ENCODE measurements at regions not wholly inside any gene's neighbourhood (a gene's known extent, or its start where the extent isn't known, plus 50 kb on each side); places are given as distances from the start of the nearest gene placed in this dataset.

DNA sequence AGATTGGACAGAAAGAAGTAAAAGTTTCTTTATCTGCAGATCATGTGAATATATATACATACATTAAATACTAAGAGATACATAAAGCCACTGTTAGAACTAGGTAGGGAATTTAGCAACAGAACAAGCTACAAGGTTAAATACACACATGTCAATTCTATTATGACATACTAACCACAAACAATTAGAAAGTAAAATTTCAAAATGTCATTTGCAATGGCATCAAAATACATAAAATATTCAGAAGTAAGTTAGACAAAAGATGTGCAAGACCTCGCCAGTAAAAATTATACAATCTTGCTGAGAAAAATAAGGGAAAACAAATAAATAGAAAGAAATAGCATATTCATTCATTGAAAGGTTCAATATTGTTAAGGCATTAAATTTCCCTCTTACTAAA, 200.0 kb upstream of the HES1 start:
- ChIA-PET CTCF (no interaction called here), POLR2A (ENCODE audit: low non-redundant PET) (no interaction called here)
- DNase-seq (ENCODE audit: low spot score) = no peak
- no peak overlapping the region for H3K27ac ChIP-seq
- TF ChIP-seq, protein P1, sequence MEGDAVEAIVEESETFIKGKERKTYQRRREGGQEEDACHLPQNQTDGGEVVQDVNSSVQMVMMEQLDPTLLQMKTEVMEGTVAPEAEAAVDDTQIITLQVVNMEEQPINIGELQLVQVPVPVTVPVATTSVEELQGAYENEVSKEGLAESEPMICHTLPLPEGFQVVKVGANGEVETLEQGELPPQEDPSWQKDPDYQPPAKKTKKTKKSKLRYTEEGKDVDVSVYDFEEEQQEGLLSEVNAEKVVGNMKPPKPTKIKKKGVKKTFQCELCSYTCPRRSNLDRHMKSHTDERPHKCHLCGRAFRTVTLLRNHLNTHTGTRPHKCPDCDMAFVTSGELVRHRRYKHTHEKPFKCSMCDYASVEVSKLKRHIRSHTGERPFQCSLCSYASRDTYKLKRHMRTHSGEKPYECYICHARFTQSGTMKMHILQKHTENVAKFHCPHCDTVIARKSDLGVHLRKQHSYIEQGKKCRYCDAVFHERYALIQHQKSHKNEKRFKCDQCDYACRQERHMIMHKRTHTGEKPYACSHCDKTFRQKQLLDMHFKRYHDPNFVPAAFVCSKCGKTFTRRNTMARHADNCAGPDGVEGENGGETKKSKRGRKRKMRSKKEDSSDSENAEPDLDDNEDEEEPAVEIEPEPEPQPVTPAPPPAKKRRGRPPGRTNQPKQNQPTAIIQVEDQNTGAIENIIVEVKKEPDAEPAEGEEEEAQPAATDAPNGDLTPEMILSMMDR (conservative IDR thresholded peaks at IDR 0.05; ENCODE audit: low read depth) = no peak

DNA sequence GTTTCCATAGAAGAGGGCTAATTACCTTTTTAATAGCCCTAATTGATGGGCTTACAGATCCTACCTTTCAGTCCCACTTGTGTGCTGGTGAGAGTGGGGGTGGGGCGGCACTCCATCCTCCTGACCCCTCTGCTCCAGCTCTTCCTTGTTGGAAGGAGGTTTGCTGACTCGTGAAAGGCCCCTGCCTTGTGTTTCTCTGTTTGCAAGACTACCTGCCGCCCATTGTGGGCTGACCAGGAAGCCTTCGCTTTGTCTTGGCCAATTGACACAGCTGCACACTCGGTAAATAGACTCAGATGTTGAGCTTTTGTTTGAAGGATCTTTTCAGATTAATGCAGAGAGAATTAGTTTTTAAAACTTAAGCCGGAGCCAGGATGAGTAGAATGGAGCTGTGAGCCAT, 197.3 kb upstream of the HES1 start:
- TF ChIP-seq, protein P1 (conservative IDR thresholded peaks at IDR 0.05; ENCODE audit: low read depth) = no peak
- ChIA-PET POLR2A (ENCODE audit: low non-redundant PET) (no interaction called here), CTCF (interaction anchor here (0.7 kb wide), 1 partner anchor 233 kb away, joined by 4 read pairs; no protein-coding TSS in a partner anchor)
- no peak overlapping the region for H3K27ac ChIP-seq
- no peak for DNase-seq (ENCODE audit: low spot score)

DNA sequence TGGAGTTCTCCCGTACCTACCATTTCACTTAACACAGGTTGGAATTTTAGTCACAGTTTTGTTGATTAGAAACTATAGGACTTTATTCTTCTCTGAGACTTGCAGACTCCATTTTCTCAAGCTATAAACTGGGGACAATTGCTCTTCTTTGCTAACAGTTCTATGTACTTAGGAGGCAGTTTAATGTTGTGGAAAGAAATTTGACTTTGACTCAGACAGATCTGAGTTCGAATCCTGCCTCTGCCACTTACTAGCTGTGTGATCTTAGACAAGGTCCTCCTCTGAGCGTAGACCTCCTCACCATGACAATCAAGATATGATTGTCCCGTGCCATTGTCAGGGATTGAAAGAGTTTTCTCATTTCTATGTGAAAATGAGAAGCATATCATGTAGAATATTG, 196.4 kb upstream of the HES1 start:
- ChIA-PET CTCF (interaction anchor here (0.6 kb wide), 1 partner anchor 404 kb away, joined by 3 read pairs; no protein-coding TSS in a partner anchor), POLR2A (ENCODE audit: low non-redundant PET) (no interaction called here)
- TF ChIP-seq, protein P1 (conservative IDR thresholded peaks at IDR 0.05; ENCODE audit: low read depth) = no peak
- no peak for DNase-seq (ENCODE audit: low spot score)
- no peak overlapping the region for H3K27ac ChIP-seq

DNA sequence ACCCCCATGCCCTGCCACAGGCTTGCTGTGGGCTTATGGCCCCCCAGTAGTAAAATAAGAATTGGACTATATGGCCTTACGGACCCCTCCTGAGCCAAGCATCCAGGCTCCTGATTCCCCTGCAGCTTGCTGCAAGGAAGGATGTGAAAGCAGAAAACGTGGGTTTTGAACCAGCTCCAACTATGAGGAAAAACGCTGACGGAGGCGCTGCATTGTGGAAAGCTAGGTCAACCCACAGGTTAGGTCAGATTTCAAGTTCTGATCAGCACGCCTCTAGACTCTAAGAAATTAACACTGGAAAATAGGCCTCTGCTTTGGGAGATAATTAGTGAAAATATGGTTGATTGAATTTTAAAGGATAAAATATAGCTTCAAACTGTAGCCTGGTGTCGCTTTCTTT, 195.4 kb upstream of the HES1 start:
- no peak overlapping the region for H3K27ac ChIP-seq
- TF ChIP-seq, protein P1 (conservative IDR thresholded peaks at IDR 0.05; ENCODE audit: low read depth) = no peak
- ChIA-PET CTCF (interaction anchor here (0.6 to 0.7 kb wide), 2 partner anchors 49 to 365 kb away, joined by 4 to 7 read pairs; no protein-coding TSS in a partner anchor), POLR2A (ENCODE audit: low non-redundant PET) (no interaction called here)
- DNase-seq (ENCODE audit: low spot score) = no peak

DNA sequence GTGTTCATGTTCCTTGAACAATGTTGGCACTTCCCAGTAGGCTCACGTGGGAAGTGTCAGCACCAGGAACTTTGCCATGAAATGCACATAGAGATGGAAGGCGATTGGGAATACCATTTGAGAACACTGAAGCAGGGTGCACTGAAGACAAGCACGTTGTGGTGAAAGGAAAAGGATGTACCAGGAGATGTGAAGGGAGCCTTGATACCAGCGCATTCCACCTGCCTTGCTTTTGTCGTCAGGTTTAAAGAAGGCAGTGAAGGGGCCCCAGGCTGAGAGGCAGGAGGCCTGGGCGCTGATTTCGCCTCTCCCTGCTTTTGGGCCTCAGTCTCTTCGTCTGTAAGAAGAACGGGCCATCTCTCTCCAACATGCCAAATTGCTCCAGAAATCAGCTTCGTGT, 194.5 kb upstream of the HES1 start:
- ChIA-PET POLR2A (ENCODE audit: low non-redundant PET) (no interaction called here), CTCF (no interaction called here)
- H3K27ac ChIP-seq = no peak overlapping the region
- no peak for DNase-seq (ENCODE audit: low spot score)
- TF ChIP-seq, protein P1 (conservative IDR thresholded peaks at IDR 0.05; ENCODE audit: low read depth) = no peak

DNA sequence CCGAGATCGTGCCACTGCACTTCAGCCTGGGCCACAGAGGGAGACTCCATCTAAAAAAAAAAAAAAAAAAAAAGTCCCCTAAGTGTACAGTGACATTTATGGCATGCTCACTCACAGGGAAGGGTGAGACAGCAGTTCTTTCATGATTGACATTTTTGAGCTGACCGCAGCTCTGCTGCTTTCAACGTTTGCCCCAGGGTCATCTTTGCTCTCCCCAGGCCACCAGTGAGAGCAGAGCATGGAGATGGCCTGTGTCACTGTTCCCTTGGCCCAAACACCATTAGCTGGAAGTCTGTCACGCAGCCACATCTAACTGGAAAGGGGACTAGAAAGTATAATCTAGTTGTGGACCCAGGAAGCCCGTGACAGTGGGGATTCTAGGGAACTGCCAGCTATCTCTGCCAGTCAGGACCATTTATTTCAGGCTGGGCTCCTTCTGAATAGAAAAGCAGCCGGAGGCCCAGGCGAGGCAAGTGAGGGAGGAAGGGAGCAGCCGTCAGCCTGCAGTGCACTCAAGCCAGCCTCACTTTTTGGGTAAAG, 193.4 kb upstream of the HES1 start:
- no peak for DNase-seq (ENCODE audit: low spot score)
- H3K27ac ChIP-seq = no peak overlapping the region
- TF ChIP-seq, protein P1 (conservative IDR thresholded peaks at IDR 0.05; ENCODE audit: low read depth) = no peak
- CTCF ChIA-PET = no interaction called here
- POLR2A ChIA-PET (ENCODE audit: low non-redundant PET) = no interaction called here

All from RWPE1 (cell line).